Smooth muscle cell of the brain vasculature (primary cell): ENCODE measurements at regions not wholly inside any gene's neighbourhood (a gene's known extent, or its start where the extent isn't known, plus 50 kb on each side); places are given as distances from the start of the nearest gene placed in this dataset.

Experiments
- DNase-seq: peaks from one replicate; pipeline ENCODE4 v3.0.0-alpha.2; 2012; ENCODE audit warnings: low read depth, low spot score

DNA sequence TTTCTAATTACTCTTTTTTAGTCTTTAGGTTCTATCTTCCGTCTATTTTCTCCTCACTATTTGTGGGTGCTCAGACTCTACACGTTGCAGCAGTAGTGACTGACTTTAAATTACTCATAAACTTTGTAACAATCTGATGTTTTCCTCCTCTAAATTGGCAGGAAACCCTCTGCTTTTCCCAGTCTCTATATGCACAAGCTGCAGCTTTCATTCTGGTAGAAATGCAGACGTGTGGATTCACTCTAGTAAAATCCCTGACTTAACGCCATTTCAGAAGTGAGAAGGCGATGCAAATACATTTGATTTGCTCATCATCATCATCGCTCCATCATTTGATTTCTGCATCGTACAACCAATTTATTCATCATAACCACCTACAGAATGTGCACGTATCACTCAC lies 561.0 kb upstream of the ZFHX3 start:
- DNase-seq, result no peak

DNA sequence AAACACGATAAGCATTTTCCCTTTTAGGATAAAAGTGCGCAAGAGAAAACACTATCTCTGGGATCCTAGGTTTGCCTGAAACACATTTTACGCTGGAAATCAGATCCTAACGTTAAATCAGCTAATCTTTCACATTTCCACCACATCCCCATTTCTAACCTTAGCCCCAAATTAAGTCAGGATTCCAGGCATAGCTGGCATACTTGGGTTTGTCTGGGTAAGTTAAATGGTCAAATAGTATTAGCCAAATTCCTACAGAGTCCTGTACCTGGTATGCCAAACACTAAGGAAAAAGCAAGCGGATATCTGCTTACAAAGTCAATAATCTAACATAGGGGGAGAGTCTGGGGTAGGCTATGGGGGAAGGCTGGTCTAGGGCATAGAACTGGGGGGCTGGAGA lies 557.4 kb upstream of the ZFHX3 start:
- DNase-seq, result no peak

DNA sequence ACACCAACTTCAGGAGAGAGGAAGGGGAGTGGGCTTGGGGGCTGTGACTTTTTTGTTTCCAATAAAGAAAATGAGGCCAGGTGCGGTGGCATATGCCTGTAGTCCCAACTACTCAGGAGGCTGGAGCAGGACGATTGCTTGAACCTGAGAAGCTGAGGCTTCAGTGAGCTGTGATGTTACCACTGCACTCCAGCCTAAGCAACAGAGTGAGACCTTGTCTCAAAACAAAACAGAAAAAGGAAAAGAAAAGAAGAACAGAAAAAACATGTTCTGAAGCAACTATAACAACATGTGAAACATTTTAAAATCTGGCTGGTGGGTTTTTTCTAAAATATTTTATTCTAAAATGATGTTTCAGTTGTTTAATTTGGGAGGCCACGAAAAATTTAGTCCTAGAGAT lies 554.0 kb upstream of the ZFHX3 start:
- no peak for DNase-seq

DNA sequence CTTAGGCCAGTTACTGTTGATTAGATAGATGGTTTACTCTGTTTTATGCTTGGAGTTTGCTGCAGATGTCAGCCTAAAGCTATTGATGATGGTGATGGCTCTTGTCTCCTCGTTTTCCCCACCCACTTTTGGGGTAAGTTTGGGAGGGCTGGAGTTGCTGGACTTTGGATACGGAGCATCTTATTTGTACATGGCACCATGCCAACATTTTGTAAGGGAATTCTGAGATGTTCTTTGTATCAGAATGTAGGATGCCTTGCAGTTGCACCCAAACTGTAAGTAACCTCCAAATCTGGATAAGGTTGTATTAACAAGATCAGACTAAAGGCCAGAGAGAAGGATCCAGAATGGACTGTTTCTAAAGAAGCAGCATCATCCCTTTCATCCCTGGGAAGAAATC lies 551.9 kb upstream of the ZFHX3 start:
- no peak for DNase-seq

DNA sequence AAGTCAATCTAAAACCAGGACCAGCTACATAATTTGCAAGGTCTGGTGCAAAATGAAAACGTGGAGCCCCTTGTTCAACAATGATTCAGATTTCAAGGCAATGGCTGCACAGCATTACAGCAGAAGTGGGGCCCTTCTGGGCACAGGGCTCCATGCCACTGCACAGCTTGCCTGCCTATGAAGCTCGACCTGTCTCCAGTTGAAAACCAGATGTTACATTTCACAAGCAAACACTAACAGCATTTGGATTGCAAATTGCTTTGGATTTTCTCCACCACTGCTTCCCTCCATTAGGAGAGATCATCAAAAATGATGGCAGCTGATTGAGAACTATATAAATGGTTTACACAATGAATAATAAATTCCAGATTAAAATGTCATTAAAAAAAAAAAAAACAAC lies 551.4 kb upstream of the ZFHX3 start:
- DNase-seq, result no peak

DNA sequence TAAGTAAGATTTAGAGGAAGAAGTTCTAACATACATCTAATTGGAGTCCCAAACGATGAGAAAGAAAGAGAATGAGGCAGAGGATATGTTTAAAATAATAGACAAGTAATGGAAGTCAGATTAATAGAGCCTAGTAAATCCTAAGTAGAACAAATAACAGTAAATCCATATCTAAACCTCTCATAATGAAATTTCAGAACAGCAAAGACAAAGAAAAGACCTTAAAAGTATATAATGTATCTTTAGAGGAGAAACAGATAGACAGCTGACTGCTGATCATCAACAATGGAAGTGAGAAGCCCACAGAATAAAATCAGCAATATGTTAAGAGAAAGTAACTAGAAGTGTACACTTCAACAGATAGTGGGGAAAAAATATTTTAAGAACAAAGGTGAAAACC lies 536.2 kb upstream of the ZFHX3 start:
- no peak for DNase-seq

DNA sequence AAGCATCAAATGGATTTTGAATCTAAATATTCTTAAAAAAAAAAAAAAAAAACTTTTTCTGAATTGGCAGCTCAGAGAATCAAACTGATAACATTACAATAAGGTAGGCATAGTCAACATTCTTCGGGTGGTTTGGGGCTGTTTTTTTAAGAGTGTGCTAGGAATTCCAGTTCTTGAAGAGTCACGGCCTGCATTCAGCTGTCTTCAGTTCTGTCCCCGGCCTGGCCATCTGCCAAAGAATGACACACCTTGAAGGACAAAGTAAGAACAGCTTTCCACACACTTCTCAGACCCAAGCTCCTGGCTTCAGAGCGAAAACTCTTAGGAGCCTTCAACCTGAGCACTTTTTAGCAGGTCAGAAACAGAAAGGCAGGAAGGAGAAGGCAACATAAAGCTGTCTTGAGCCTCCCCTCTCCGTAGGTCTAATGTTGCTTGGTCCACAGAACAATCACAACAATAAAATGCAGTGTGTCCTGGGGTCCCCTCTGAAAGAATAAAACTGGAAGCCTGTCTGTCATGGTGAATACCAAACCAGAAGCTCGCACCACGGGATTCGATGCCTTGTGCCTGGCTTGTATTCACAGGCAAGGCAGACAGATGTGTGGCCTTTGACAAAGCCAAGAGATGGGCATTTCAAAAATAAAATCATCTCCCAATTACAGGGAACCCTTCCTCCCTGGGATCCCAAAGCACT lies 524.4 kb upstream of the ZFHX3 start:
- no peak for DNase-seq

DNA sequence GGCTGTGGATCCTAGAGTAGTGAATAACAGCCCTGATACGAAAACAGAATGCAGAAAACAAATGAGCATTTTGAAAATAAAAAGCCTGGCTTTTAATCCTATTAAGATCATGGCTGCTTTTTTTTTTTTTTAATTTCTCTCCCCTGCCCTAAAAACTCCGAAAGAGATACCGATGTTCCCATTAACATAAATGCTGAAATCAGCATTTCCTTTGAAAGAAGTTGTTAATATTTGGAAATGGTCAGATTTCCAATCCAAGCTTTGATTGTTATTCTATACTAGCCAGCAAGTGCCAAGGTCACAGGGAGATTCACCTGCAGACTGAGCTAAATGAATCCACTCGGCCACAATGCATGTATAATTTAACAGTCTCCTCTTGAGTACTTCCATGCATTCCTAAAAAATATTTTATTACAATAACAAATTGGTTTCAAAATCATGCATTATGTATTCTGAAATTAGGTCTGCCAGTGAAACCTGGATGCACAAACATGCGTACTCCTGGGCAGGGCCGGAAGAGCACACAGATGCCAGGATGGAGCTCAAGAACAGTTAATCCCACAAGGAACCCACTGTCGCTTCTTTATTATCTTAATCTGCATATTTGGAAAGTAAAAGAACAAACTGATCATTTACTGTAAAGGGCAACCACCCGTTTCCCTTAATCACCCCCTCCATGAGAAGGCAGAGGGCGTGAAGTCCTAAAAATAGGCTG lies 521.5 kb upstream of the ZFHX3 start:
- DNase-seq, result no peak

DNA sequence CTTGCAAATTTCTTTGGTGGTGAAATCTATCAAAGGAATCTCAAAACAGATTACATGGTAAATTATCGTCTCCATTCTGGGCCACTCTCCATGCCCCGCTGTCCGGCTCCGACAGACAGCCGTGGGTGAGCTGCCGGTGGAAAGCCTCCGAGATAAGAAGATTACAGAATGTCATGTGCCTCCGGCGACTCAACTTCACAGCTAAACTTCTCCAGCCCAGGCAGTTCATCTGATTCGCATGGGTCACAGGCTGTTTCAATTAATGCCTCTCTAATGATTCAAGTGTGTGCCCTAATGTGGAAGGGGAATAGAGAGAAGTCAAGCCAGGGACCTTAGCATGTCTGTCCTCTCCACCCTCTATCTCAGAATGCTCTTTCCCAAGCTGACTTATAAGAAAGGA lies 520.8 kb upstream of the ZFHX3 start:
- no peak for DNase-seq

DNA sequence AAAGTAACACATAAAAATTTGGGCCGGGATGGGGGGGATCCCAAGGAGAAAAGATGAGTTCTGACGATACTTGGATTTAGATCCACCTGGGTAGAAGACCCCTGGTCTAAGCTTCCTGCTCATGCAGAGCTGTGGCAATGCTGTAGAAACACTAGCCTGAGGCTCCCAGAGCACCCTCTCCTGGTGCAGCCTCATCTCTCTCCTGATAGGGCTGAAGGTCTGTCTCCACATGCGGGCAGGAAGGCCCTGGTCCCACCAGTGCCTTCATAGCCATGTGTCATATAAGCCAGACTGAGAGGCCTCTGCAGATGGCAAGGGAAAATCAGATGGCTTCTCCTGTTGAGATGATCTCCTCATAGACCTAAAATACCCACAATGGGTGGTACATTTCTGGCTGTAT lies 518.0 kb upstream of the ZFHX3 start:
- DNase-seq, result no peak

DNA sequence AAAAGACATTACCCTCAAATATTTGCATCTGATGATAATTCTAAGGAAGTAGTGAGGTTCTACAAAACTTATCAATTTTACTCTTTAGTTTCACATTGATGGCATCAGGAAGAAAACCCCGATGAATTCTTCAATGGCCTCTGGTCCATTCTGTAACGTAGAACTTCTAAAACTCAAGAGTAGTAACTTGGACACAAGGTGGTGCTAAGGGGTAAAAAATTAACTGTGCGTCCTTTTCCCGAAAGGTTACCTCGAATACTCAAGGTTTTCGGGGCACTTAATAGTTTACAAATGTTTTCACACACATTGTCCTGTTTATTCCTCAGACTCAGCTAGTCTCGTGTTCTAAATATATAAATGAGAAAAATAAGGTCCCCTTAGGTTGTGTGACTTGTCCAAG lies 517.3 kb upstream of the ZFHX3 start:
- no peak for DNase-seq

DNA sequence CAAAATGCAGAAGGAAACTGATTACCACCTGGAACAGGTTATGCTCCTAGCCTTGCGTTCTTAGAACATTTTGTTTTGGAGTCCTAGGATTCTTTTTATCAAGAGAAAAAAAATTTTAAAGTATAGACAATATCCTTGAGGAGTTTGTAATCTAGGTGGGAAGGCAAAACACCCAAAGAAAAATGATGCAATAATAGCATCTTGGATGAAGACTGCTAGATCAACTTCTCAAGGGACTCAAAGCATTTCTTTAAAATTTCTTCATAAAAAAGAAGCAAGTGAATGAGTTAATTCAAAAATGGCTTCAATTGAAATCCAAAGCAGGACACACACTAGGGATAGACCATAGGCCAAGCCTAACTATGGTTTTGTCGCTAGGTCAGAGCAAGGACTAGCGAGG lies 515.8 kb upstream of the ZFHX3 start:
- no peak for DNase-seq

DNA sequence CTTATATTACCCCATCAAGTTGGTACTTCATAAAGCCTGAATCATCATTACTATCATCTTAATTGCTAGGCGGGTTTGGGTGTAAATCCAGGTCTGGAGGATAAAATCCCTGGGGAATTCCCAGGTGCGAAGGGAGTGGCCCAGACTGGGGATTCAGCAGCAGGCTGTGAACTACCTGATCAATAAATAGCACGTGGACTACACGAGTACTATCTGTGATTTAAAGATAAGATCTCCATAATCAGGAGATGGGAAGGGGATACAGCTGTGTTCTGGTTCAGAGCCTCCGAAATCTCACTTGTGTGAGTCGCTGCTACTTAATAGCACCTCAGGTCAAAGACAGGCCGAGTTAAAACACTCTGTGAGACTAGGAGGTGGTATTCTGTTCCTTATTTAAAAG lies 512.6 kb upstream of the ZFHX3 start:
- DNase-seq, result no peak

DNA sequence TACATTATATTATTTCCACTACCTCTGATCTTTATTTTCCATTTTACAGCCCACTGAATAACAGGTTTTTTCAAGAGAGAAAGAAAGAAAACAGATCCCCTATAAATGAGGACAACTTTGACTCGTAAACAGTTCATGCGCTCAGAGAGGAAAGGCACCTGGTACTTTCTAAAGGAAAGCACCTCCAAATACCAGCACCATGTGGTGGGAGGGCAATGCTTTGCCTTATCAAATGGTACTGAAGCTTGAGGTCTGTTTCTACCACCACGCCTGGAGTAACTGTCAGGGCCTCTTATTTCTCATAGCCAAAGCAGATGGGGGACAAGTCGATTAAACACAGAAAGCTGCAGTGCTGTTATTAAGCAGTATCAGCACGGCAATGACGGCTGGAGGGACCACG lies 510.3 kb upstream of the ZFHX3 start:
- DNase-seq, result no peak

DNA sequence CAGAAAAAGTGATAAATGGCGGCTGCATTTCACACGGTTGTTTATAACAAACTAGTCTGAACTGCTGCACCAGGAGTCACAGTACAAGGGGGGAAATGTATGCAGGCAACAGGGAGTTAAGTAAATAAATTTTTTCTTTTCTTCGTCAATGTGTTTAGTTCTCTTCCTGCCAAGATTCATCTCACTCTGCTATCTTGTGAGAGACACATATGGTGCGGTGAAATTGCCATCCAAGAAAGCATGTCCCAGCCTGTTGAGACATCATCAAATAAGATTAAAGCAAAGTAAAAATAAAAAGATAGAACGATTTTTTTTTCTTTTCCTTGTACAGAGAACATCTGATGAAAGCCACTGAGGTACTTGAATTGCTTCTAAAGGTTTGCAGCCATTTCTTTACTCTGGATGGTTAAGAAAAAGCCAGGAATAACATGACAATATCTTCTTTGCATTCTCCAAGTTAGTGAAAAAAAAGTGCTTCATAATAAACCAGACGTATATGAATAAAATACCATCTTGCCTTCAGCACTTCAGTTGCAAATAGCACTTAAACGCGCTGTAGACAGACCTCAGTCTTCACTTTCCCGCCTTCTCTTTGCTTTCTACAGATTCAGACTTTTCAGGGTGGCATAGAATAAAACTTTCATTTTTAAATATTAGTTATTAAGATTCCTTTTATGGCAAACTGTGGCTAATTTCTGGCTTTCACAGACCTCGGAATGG lies 506.2 kb upstream of the ZFHX3 start:
- no peak for DNase-seq

DNA sequence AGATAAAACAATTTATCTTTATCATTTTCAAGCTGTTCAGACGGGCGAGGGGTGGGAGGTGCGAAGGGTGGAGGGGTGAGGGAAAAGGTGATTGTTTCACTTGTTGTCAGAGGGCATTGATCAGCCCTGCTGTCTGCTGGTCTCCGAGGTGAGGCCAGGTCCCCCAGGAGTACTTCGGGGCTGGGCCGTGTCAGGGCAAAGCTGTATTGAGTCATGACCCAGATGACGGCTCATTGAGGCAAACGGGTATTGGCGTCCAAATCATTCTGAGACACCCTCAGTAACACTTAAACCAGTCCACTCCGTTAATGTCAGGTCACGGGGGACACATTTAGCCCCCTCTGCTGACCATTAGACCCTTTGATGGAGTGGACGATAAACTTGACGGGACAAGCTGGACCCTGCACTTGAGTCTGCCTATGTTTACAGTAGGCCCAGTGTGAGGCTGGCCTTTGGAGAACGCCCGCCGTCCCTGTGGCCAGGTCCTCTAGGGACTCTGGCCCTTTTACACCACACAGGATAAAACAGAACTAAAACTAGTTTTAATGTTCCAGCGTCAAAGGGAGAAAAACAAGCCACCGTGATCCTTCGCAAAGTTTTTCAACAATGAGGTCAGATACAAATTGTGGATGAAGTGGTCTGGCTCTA lies 502.2 kb upstream of the ZFHX3 start:
- no peak for DNase-seq

DNA sequence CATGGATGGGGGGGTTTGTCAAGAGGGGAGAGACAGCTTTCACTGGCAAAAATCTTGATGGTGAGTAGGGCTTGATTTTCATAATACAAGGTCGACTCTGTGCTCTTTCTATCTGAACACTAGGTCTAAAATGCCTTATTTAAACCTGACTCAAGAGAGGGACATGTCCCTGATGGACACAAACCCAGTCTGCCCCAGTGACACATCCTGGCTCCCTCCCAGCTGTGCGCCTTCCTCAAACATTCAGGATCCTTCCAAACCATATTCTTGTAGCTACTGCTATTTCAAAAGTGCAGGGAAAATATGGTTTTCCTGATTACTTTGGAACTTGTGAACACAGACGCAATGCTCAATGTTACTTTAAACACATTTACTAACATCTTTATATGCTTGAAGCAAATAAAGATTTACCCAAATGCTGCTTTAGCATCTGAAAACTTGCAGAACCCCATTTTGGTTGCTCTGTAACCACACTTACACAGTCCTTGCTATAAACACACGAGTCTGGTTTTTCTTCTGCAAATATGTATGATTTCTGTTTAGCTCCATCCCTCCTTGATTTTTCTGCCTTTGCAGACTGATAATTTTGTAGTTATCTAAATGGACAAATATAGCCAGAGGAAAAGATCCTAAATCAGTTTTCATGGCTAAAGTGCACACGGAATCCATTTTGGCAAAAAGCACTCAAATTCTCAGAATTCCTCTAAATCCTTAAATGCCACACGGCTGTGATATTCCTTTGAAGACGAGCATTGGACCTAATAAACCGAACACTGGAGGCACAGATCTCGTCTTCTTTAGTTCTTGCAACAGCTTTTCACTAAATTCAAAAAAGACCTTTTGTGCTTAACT lies 499.9 kb upstream of the ZFHX3 start:
- DNase-seq, result no peak

DNA sequence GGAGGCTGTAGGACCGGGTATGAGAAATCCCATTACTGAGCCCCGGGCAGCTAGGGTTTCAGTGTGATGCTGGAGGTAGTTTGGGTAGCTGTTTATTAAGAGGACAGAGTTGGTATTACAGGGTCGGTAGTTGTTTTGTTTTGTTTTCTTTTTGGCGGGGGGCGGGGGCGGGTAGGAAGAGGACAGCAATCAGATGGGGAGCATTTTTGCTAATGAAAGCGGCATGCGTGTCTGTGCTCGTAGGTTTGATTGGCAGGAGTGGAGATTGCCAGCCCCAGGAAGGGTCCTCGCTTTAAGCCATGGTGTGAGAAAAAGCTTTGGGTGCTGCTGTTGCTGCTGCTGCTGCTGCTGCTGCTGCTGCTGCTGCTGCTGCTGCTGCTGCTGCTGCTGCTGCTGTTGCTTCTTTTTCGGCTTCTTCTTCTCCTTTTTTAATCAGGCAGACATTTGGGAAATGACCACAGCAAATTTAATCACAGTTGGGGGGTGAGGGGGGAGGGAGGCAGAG lies 498.5 kb upstream of the ZFHX3 start:
- DNase-seq, result no peak

DNA sequence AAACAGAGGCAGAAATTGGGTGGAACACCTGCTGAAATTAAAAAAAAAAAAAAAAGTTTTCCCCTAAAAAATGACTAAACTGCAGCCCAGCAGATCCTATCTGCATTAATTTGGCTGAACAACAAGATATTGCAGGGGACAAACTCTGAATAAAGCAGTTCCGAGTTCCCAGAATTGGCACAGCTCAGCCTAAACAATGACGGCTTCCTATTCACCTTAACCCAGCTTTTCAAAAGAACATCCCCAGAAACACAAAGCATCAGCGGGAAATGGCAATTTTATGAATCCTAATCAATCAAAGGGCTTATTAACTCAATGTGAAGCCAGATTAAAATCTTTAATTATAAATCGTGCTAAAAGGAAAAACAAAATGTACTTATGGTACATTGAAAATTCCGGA lies 497.8 kb upstream of the ZFHX3 start:
- DNase-seq, result no peak

DNA sequence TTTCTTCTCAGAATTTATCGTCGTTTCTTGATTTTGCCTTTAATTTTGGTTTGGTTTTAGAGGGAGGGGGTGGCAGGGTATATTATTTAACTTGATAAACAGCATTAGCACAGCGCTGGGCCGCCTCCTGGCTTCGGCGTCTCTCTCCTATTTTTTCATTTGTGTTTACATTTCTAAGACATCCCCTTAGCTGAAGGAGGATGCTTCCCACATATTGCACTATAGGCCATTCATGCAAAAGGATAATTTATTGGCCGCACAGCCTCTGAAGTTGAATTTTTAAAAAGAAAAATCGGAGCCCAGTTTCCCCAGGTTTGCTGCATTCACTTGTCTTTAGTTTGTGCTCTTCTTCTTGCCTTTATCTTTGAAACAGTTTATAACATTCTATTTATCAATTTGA lies 497.4 kb upstream of the ZFHX3 start:
- DNase-seq, result no peak

DNA sequence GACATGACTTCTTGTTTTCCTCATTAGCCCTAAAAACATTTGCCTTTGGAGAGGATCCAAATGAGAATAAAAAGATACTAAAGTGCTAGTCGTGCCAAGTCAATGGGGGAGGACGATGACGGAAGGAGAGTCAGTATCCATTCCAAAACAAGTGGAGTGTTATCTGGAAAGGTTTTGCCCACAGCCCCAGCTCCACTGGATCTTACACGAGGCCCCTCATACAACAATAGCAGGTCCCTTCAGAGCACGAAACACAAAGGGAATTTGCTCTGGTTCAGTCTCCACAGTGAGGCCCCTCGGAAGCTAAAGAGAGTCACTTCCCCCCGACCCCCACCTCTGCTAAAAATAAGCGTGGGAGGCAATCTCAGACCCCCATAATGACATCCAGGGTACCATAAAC lies 496.9 kb upstream of the ZFHX3 start:
- no peak for DNase-seq
